Lower leg skin (tissue), 4 donors: ENCODE measurements at regions not wholly inside any gene's neighbourhood (a gene's known extent, or its start where the extent isn't known, plus 50 kb on each side); places are given as distances from the start of the nearest gene placed in this dataset.

Experiments
- DNase-seq, 2 donors: peaks; one replicate each; pipeline ENCODE4 v3.0.0-alpha.2; 2019; ENCODE audit warnings: low spot score in 2 of 2
- H3K4me3 ChIP-seq: fragments of 200-600 bp; sonication (generic); 2 replicates; pipeline ENCODE4 v1.5.1; 2017; ENCODE audit warnings: mild to moderate bottlenecking, low read depth; ENCODE audit not compliant: poor library complexity, severe bottlenecking
- POLR2A ChIP-seq, 2 donors: fragments of 450-650 bp; IDR thresholded peaks; one replicate each; pipeline ENCODE4 v1.6.1; 2016 to 2017; ENCODE audit warnings: antibody characterized with exemption in 2 of 2, mild to moderate bottlenecking in 1 of 2, moderate library complexity in 1 of 2
- WGBS, 2 donors: methylation state at CpG; one replicate each; pipeline ENCODE4 v1.1.5; 2018; 5-methylcytosine and 5-hydroxymethylcytosine counted together
- intact Hi-C: fragments of 100-400 bp; cut with DNase I; formaldehyde crosslinking; loops from one replicate; pipeline ENCODE4 v1.15.0; 2023; ENCODE audit warnings: low total_unique reads
- TF ChIP-seq, protein P1 (sequence below), 3 donors: fragments of 450-650 bp; IDR thresholded peaks; one replicate each; pipeline ENCODE4 v1.5.1; 2016; ENCODE audit warnings: antibody characterized with exemption in 3 of 3, mild to moderate bottlenecking in 3 of 3, moderate library complexity in 2 of 3

DNA sequence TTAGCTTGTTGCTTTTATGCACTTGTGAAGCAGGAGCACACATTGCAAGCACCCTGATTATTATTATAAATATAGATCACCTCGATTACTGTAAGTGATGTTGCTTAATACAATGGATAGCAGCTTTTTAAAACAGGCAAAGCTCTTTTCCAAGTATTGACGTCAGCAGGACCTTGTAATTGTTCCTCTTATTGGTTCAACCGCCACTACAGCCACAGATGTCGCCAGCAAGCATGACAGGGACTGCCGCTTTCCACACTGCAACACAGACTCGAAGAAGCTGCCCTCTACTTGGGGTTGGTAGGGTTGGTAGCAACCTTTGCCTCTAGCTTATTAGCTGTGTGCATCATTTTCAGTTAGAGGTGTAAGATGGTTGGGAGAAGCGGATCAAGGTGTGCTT, 167.6 kb downstream of the ZNF365 start:
- intact Hi-C loops = no loop called here
- DNase-seq = peak in 1 of 2 donors; percentile 41
- no peak overlapping the region for H3K4me3 ChIP-seq
- no peak for TF ChIP-seq POLR2A (IDR thresholded peaks at IDR 0.05)
- TF ChIP-seq, protein P1, sequence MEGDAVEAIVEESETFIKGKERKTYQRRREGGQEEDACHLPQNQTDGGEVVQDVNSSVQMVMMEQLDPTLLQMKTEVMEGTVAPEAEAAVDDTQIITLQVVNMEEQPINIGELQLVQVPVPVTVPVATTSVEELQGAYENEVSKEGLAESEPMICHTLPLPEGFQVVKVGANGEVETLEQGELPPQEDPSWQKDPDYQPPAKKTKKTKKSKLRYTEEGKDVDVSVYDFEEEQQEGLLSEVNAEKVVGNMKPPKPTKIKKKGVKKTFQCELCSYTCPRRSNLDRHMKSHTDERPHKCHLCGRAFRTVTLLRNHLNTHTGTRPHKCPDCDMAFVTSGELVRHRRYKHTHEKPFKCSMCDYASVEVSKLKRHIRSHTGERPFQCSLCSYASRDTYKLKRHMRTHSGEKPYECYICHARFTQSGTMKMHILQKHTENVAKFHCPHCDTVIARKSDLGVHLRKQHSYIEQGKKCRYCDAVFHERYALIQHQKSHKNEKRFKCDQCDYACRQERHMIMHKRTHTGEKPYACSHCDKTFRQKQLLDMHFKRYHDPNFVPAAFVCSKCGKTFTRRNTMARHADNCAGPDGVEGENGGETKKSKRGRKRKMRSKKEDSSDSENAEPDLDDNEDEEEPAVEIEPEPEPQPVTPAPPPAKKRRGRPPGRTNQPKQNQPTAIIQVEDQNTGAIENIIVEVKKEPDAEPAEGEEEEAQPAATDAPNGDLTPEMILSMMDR (IDR thresholded peaks at IDR 0.05) = no peak
- WGBS, 2 donors = 64 to 72% methylated on average over 7 of the region's 7 CpGs

DNA sequence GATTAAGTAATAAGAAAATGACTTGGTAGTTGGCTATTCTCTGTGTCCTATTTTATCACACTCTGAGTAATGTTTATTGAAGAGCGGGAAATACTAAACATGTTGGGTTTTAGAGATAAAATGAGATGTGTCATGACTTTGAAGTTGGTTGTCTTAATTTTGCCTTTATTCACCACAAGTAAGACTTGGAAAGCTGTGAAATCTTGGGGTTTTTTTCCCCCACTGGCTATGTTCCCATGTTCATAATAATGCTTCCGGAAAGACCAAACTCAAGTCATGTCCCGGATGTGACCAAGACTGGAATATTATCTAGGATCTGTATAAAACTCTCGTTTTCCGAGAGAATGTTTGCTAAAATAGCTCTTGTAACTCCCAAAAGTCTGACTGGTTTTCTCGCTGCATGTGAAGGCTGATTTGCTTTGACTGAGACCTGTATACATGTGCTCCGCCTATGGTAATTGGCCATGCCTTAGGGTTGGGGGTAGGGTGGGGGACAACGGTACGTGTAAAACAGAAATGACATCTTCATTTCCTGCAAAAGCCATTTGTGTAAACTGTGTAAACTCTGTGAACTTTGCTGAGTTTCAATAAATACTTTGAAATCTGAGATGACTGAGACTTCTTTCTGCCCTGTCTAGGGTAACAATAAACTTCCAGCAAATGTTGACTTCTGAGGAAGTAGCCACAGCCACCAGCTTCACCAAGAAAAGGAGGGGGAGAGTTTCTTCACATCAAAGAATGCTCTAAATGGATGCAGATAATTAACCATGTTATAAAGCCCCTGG, 169.6 kb downstream of the ZNF365 start:
- intact Hi-C loops = no loop called here
- TF ChIP-seq POLR2A (IDR thresholded peaks at IDR 0.05) = no peak
- TF ChIP-seq, protein P1 (IDR thresholded peaks at IDR 0.05) = no peak
- 79 to 81% methylated on average over 9 of the region's 9 CpGs for WGBS, 2 donors

DNA sequence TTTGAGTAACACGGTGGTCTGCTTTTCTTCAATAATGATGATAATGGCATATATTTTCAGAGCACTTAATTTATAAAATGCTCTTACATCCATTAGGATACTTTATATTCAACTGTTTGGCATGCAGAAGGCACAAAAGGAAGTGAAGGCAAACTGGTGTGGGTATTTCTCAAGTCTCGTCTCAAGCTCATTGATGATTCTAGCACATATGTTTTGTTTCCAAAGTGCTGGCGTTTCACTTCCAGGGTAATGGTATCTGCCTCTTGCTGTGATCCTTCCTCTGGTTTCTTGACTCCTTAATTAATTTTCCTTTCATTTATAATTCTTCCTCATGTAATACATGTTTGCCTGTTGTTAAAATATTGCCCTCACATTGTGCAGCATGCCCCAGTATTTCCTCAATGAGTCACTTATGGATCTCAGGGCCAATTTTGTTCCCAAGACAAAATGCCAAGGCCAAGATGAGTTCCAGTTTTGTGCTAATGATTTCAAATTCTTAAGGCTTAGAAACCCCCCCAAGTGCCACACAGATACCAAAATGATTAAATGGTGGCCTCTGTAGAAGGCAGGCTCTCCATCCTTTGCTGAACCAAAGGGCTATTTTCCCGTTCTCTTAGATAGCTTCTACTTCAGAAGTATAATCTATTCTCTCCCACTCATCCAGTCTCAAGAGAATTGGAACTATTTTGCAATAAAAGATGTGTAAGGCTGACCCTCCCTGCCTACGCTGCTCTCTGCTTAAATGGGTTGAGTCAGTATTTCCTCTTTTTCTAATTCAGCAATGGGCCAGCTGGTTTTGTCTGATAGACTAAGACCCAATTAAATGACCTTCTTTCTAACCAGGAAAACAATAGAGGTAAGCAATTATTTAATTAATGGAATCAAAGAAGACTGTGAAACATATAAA, 171.2 kb downstream of the ZNF365 start:
- no peak overlapping the region for H3K4me3 ChIP-seq
- TF ChIP-seq, protein P1 (IDR thresholded peaks at IDR 0.05) = no peak
- TF ChIP-seq POLR2A (IDR thresholded peaks at IDR 0.05) = no peak
- DNase-seq = no peak
- intact Hi-C loops = no loop called here
- WGBS, 2 donors = 53 to 59% methylated on average over 5 of the region's 5 CpGs

More for the DNA sequence above, 169.6 kb downstream of the ZNF365 start:
- no peak for DNase-seq
- H3K4me3 ChIP-seq = no peak overlapping the region

DNA sequence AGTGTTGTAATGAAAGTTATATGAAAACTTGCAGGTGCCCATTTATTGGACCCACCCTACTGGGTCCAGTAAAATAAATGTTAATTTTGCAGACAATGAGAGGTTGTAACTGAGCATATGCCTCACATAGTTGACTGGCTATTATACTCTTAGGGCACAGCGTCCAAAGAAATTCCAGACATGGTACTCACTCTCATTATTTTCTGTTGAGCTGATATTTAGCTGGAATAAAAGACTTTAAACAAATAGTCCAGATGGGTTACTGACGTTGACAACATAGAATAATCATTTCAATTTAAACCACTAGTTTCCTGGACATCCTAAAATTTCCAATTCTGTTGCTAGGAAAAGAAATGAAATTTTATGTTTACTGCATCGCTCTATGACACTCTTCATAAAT, 174.5 kb downstream of the ZNF365 start:
- no peak for DNase-seq
- H3K4me3 ChIP-seq = no peak overlapping the region
- 87 to 94% methylated on average over 3 of the region's 3 CpGs for WGBS, 2 donors
- TF ChIP-seq POLR2A (IDR thresholded peaks at IDR 0.05) = no peak
- TF ChIP-seq, protein P1 (IDR thresholded peaks at IDR 0.05) = no peak
- intact Hi-C loops = no loop called here

DNA sequence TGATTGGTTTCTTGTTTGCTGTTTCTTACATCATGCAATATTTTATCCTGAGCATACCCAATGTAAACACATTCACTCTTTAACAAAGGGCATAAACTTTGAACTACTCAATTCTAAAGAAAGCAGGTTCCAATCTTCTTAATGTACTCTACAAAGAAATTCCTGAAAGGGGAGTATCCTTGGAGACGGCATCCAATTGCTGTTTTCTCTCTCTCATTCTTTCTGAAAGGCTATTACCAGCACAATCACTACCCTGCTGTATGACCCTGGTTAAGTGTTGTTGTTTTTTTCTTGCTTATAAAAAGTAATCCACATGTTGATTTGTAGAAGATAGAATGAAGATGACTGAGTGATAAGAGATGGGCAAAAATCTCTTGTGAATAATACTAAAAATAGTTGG, 176.0 kb downstream of the ZNF365 start:
- no peak for TF ChIP-seq POLR2A (IDR thresholded peaks at IDR 0.05)
- TF ChIP-seq, protein P1 (IDR thresholded peaks at IDR 0.05) = no peak
- intact Hi-C loops = no loop called here
- no peak for DNase-seq
- WGBS, 2 donors = 56 to 60% methylated on average over 1 of the region's 1 CpG
- H3K4me3 ChIP-seq = no peak overlapping the region
